ENCODE measurements at regions not wholly inside any gene's neighbourhood (a gene's known extent, or its start where the extent isn't known, plus 50 kb on each side); places are given as distances from the start of the nearest gene placed in this dataset.
"Not testable (repeated sequence)": the region's sequence is repeated elsewhere in the genome, so short reads cannot be mapped to it uniquely, and the experiment has no call there.

DNA sequence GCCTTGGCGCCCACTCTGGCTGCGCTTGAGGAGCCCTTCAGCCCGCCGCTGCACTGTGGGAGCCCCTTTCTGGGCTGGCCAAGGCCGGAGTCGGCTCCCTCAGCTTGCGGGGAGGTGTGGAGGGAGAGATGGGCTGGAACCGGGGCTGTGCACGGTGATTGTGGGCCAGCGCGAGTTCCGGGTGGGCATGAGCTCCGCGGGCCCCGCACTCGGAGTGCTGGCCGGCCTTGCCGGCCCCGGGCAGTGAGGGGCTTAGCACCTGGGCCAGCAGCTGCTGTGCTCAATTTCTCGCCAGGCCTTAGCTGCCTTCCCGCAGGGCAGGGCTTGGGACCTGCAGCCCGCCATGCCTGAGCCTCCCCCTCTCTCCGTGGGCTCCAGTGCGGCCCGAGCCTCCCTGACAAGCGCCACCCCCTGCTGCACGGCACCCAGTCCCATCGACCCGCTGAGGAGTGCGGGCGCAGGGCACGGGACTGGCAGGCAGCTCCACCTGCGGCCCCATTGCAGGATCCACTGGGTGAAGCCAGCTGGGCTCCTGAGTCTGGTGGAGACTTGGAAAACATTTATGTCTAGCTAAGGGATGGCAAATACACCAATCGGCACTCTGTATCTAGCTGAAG, 643.6 kb upstream of the CPEB2 start:
- H3K4me3 Mint-ChIP-seq; POLR2A ChIA-PET; H3K4me1 Mint-ChIP-seq; H3K27me3 ChIP-seq (ENCODE audit: insufficient read depth, low read length, poor library complexity, severe bottlenecking); H3K36me3 ChIP-seq (ENCODE audit: insufficient read depth, low read length); H3K36me3 Mint-ChIP-seq; H3K27ac Mint-ChIP-seq; H3K27ac ChIP-seq (ENCODE audit: low read depth, low read length); H3K9me3 ChIP-seq (ENCODE audit: low read length); H3K27me3 Mint-ChIP-seq; CTCF ChIA-PET; H3K4me3 ChIP-seq (ENCODE audit: low read length); H3K4me1 ChIP-seq (ENCODE audit: insufficient read depth, low read length); H3K9me3 Mint-ChIP-seq; DNase-seq: not testable (repeated sequence)

DNA sequence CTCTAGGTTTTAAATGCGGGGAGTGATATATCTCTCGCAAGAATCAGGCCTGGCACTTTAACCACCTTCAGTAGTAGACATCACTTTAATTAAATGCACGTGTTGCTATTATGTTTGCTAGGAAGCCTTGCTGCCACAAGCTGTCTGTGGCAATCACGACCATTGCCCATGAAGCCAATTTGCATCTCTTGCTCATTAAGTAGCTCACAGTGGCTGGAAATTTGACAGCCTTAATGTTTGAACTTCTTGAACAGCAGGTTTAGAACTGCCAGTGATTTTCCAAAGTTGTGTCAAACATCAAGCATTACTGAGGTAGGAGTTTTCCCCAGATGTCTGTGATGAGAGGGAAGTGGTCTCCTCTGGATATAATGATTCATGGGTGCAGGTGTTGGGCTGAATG, 642.3 kb upstream of the CPEB2 start:
- H3K27ac Mint-ChIP-seq = no peak overlapping the region
- no peaks in the 10 kb centered on the region for H3K36me3 ChIP-seq (ENCODE audit: insufficient read depth, low read length)
- peaks cover 0 to 1% (median 0%) of the 10 kb centered on the region in 5 donors for H3K9me3 Mint-ChIP-seq
- ChIA-PET CTCF (no interaction called here), POLR2A (no interaction called here)
- no peaks in the 10 kb centered on the region for H3K9me3 ChIP-seq (ENCODE audit: low read length)
- no peak overlapping the region for H3K4me3 ChIP-seq (ENCODE audit: low read length)
- peaks cover 0 to under 1% of the 10 kb centered on the region in 2 donors for H3K27me3 Mint-ChIP-seq
- no peak overlapping the region for H3K4me3 Mint-ChIP-seq
- no peaks in the 10 kb centered on the region for H3K4me1 Mint-ChIP-seq
- no peak overlapping the region for H3K27ac ChIP-seq (ENCODE audit: low read depth, low read length)
- H3K27me3 ChIP-seq (ENCODE audit: insufficient read depth, low read length, poor library complexity, severe bottlenecking) = no peaks in the 10 kb centered on the region
- no peak for DNase-seq
- H3K4me1 ChIP-seq (ENCODE audit: insufficient read depth, low read length) = no peaks in the 10 kb centered on the region
- H3K36me3 Mint-ChIP-seq = no peaks in the 10 kb centered on the region

DNA sequence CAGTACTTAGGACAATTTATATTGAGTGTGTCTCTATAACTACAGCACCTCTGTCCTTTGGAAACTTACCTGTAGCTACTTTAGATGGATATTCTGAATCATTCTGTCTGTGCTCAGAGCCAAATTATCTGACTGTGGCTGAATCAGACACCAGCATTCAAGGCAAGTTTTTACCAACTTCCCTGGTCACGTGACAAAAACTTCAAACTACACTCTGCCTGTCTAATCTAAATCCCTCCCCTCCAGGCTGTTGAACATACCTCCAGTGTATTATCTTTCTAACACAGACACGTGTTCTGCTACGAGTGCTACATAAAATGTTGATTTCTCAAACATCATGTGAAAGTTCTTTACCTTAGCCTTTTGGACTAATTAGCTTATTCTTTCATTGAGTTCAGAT, 641.2 kb upstream of the CPEB2 start:
- POLR2A ChIA-PET = no interaction called here
- H3K27ac Mint-ChIP-seq = no peak overlapping the region
- CTCF ChIA-PET = no interaction called here
- H3K4me3 Mint-ChIP-seq = no peak overlapping the region
- no peaks in the 10 kb centered on the region for H3K27me3 ChIP-seq (ENCODE audit: insufficient read depth, low read length, poor library complexity, severe bottlenecking)
- H3K4me1 Mint-ChIP-seq = no peaks in the 10 kb centered on the region
- H3K4me3 ChIP-seq (ENCODE audit: low read length) = no peak overlapping the region
- no peaks in the 10 kb centered on the region for H3K4me1 ChIP-seq (ENCODE audit: insufficient read depth, low read length)
- H3K27me3 Mint-ChIP-seq = peaks cover 0 to 1% of the 10 kb centered on the region in 2 donors
- no peak for DNase-seq
- peaks cover 0 to 1% (median 0%) of the 10 kb centered on the region in 5 donors for H3K9me3 Mint-ChIP-seq
- no peaks in the 10 kb centered on the region for H3K36me3 ChIP-seq (ENCODE audit: insufficient read depth, low read length)
- H3K36me3 Mint-ChIP-seq = no peaks in the 10 kb centered on the region
- H3K9me3 ChIP-seq (ENCODE audit: low read length) = no peaks in the 10 kb centered on the region
- no peak overlapping the region for H3K27ac ChIP-seq (ENCODE audit: low read depth, low read length)

DNA sequence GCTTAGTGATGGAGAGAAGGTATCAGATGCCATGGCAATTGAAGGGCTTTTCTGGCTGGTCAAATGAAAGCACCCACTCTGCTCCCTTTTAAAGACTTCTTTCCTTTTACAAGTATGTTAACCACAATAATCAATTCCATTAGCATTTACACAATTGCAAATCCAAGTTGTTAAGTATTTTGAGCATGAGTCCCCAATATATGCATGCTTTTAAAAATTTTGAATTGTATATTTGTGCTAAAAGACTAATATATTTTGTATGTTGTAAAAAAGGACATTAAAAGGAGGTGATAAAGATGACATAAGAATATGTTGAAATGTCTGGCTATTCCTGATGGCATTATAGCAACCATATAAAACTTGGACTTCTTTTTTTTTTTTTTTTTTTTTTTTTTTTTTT, 639.9 kb upstream of the CPEB2 start:
- Mint-ChIP-seq H3K9me3 (peaks cover 0 to 1% (median 0%) of the 10 kb centered on the region in 5 donors), H3K36me3 (no peaks in the 10 kb centered on the region), H3K27me3 (peaks cover 0 to 1% of the 10 kb centered on the region in 2 donors), H3K4me3 (no peak overlapping the region), H3K27ac (no peak overlapping the region), H3K4me1 (no peaks in the 10 kb centered on the region)
- Histone ChIP-seq H3K27me3 (ENCODE audit: insufficient read depth, low read length, poor library complexity, severe bottlenecking) (no peaks in the 10 kb centered on the region), H3K27ac (ENCODE audit: low read depth, low read length) (no peak overlapping the region), H3K4me3 (ENCODE audit: low read length) (no peak overlapping the region), H3K4me1 (ENCODE audit: insufficient read depth, low read length) (no peaks in the 10 kb centered on the region), H3K36me3 (ENCODE audit: insufficient read depth, low read length) (no peaks in the 10 kb centered on the region), H3K9me3 (ENCODE audit: low read length) (no peaks in the 10 kb centered on the region)
- no peak for DNase-seq
- ChIA-PET POLR2A (no interaction called here), CTCF (no interaction called here)

DNA sequence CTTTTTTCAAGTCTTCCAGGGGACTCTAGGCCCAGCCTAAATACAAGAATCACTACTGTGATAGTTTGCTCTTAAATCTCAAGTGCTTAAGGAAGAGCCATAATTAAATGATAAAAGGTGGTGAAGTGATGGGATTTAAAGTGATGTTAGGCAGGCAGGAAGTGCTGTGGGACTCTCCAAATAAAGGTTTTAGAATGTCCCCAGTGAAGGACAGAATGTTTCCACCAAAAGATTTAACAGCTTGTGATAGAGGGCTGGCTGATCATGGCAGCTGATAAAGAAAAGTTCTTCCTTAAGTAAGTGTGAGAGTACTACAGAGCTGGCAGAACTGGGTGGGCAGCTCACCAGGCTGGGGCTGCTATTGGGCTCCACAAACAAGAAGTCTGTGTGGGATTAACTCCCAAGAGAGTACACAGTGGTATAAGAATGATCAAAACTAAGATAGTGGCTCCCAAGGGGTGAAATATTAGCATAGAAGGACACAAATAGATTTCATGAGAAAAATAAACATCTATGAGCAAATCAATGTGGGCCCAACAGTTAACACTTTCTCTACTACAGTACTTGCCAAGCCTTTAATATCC, 637.2 kb upstream of the CPEB2 start:
- Histone ChIP-seq H3K4me3 (ENCODE audit: low read length) (no peak overlapping the region), H3K36me3 (ENCODE audit: insufficient read depth, low read length) (no peaks in the 10 kb centered on the region), H3K4me1 (ENCODE audit: insufficient read depth, low read length) (no peaks in the 10 kb centered on the region), H3K27me3 (ENCODE audit: insufficient read depth, low read length, poor library complexity, severe bottlenecking) (no peaks in the 10 kb centered on the region), H3K9me3 (ENCODE audit: low read length) (no peaks in the 10 kb centered on the region), H3K27ac (ENCODE audit: low read depth, low read length) (no peak overlapping the region)
- DNase-seq = no peak
- POLR2A ChIA-PET = no interaction called here
- H3K27me3 Mint-ChIP-seq = peaks cover 0 to 1% of the 10 kb centered on the region in 2 donors
- no peaks in the 10 kb centered on the region for H3K4me1 Mint-ChIP-seq
- CTCF ChIA-PET = no interaction called here
- H3K9me3 Mint-ChIP-seq = peaks cover 0 to 2% (median 0%) of the 10 kb centered on the region in 5 donors
- no peak overlapping the region for H3K4me3 Mint-ChIP-seq
- H3K36me3 Mint-ChIP-seq = no peaks in the 10 kb centered on the region
- H3K27ac Mint-ChIP-seq = no peak overlapping the region

DNA sequence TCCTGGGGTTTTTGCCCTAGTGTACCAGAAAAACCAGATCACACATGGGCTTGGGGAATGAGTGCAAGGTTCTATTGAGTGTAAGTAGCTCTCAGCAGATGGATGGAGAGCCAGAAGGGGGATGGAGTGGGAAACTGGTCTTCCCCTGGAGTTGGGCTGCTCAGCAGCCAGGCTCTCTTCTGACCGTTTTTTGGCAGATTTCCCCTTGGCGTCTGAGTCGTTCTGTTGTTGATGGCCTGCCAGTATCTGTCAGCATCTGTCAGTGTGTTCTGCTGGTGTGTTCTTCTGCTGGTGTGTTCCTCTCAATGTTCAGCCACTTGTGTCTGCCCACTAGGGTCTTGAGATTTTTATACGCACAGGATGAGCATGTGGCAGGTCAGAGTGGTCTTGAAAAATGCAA, 633.9 kb upstream of the CPEB2 start:
- peaks cover 0 to 1% of the 10 kb centered on the region in 2 donors for H3K27me3 Mint-ChIP-seq
- no peak overlapping the region for H3K4me3 Mint-ChIP-seq
- no peaks in the 10 kb centered on the region for H3K4me1 ChIP-seq (ENCODE audit: insufficient read depth, low read length)
- H3K9me3 Mint-ChIP-seq = peaks cover 0 to 4% (median 2%) of the 10 kb centered on the region in 5 donors
- H3K27ac ChIP-seq (ENCODE audit: low read depth, low read length) = no peak overlapping the region
- no peaks in the 10 kb centered on the region for H3K36me3 Mint-ChIP-seq
- ChIA-PET CTCF (no interaction called here), POLR2A (no interaction called here)
- no peaks in the 10 kb centered on the region for H3K36me3 ChIP-seq (ENCODE audit: insufficient read depth, low read length)
- H3K4me1 Mint-ChIP-seq = no peaks in the 10 kb centered on the region
- DNase-seq = no peak
- H3K27me3 ChIP-seq (ENCODE audit: insufficient read depth, low read length, poor library complexity, severe bottlenecking) = no peaks in the 10 kb centered on the region
- H3K27ac Mint-ChIP-seq = no peak overlapping the region
- no peak overlapping the region for H3K4me3 ChIP-seq (ENCODE audit: low read length)
- no peaks in the 10 kb centered on the region for H3K9me3 ChIP-seq (ENCODE audit: low read length)

DNA sequence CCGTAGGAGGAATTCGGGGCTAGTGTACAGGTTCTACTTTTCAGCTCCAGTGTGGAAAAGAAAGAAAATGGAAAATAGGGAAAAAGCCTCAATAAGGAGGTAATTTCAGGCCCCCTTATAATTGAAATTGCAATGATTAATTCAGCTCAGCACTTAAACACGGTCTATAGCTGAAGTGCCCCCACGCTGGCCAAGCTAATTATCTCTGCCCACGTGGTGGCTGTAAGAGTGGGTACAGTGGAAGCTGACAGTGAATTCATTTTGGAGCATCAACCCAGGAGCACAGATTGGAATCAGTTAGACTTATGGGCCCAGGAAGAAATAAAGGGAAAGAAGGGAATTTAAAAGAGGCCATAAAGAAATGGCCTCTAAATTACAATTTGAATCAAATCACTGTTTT, 631.1 kb upstream of the CPEB2 start:
- H3K27me3 ChIP-seq (ENCODE audit: insufficient read depth, low read length, poor library complexity, severe bottlenecking) = no peaks in the 10 kb centered on the region
- ChIA-PET POLR2A (no interaction called here), CTCF (no interaction called here)
- no peak overlapping the region for H3K4me3 ChIP-seq (ENCODE audit: low read length)
- Mint-ChIP-seq H3K36me3 (no peaks in the 10 kb centered on the region), H3K4me1 (no peaks in the 10 kb centered on the region), H3K27me3 (no peaks in the 10 kb centered on the region), H3K27ac (no peak overlapping the region), H3K4me3 (no peak overlapping the region), H3K9me3 (peaks cover 0 to 4% (median 2%) of the 10 kb centered on the region in 5 donors)
- H3K9me3 ChIP-seq (ENCODE audit: low read length) = no peaks in the 10 kb centered on the region
- no peaks in the 10 kb centered on the region for H3K36me3 ChIP-seq (ENCODE audit: insufficient read depth, low read length)
- H3K27ac ChIP-seq (ENCODE audit: low read depth, low read length) = no peak overlapping the region
- H3K4me1 ChIP-seq (ENCODE audit: insufficient read depth, low read length) = no peaks in the 10 kb centered on the region
- DNase-seq = no peak

DNA sequence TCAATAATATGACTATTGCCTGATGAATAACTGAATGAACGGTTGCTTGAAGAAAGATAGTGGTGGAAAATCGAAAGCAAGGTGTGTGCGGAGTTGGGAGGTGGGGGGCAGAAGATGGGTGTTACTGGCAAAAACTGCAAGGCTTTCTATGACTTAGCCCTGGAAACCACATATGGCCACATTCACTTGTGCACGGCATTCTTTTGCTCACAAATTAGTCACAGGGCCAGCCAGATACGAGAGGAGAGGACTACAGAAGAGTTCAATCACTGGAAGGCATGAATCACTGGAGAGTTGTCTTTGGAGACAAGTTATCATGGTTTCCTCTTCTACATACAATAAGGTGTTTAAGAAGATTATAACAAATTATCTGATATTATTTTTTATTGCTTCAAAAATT, 626.5 kb upstream of the CPEB2 start:
- no peaks in the 10 kb centered on the region for H3K9me3 ChIP-seq (ENCODE audit: low read length)
- Mint-ChIP-seq H3K36me3 (no peaks in the 10 kb centered on the region), H3K4me3 (no peak overlapping the region), H3K27me3 (no peaks in the 10 kb centered on the region), H3K4me1 (no peaks in the 10 kb centered on the region), H3K9me3 (peaks cover 0 to 4% (median 0%) of the 10 kb centered on the region in 5 donors), H3K27ac (no peak overlapping the region)
- CTCF ChIA-PET = no interaction called here
- H3K4me3 ChIP-seq (ENCODE audit: low read length) = no peak overlapping the region
- H3K27ac ChIP-seq (ENCODE audit: low read depth, low read length) = no peak overlapping the region
- no peaks in the 10 kb centered on the region for H3K36me3 ChIP-seq (ENCODE audit: insufficient read depth, low read length)
- no peaks in the 10 kb centered on the region for H3K27me3 ChIP-seq (ENCODE audit: insufficient read depth, low read length, poor library complexity, severe bottlenecking)
- DNase-seq = no peak
- POLR2A ChIA-PET = no interaction called here
- H3K4me1 ChIP-seq (ENCODE audit: insufficient read depth, low read length) = no peaks in the 10 kb centered on the region

DNA sequence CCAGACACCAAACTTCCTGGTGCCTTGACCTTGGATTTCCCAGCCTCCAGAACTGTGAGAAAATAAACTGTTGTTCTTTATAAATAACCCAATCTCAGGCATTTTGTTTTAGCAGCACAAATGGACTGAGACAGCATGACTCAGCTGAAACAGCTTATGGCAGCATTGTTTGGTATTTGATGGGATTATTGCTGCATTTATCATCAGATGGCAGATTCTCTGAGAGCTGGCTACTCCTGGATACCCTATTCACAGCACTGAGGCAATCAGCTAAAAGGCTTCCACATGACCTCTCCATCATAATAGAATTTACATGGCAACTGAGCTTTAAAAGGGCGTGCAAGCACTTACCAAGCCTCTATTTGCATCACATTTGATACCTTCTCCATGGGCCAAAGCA, 623.1 kb upstream of the CPEB2 start:
- no peaks in the 10 kb centered on the region for H3K36me3 ChIP-seq (ENCODE audit: insufficient read depth, low read length)
- Mint-ChIP-seq H3K27ac (no peak overlapping the region), H3K4me3 (no peak overlapping the region), H3K36me3 (no peaks in the 10 kb centered on the region), H3K4me1 (no peaks in the 10 kb centered on the region), H3K9me3 (no peaks in the 10 kb centered on the region), H3K27me3 (no peaks in the 10 kb centered on the region)
- POLR2A ChIA-PET = no interaction called here
- no peak overlapping the region for H3K4me3 ChIP-seq (ENCODE audit: low read length)
- DNase-seq = no peak
- no peak overlapping the region for H3K27ac ChIP-seq (ENCODE audit: low read depth, low read length)
- no peaks in the 10 kb centered on the region for H3K9me3 ChIP-seq (ENCODE audit: low read length)
- H3K27me3 ChIP-seq (ENCODE audit: insufficient read depth, low read length, poor library complexity, severe bottlenecking) = no peaks in the 10 kb centered on the region
- H3K4me1 ChIP-seq (ENCODE audit: insufficient read depth, low read length) = no peaks in the 10 kb centered on the region
- CTCF ChIA-PET = no interaction called here

All from CD8-positive, alpha-beta memory T cell (primary cell).